Stimulated activated CD4-positive, alpha-beta T cell treated with anti-CD3 and anti-CD28 coated beads, Interleukin-4, amount 100 ng/mL, for 48 hours (primary cell): ENCODE measurements at regions not wholly inside any gene's neighbourhood (a gene's known extent, or its start where the extent isn't known, plus 50 kb on each side); places are given as distances from the start of the nearest gene placed in this dataset.
"Not testable (repeated sequence)": the region's sequence is repeated elsewhere in the genome, so short reads cannot be mapped to it uniquely, and the experiment has no call there.

Source experiments
- DNase-seq, 2 donors: peaks; one replicate each; pipeline ENCODE4 v3.0.0-alpha.2; 2020; ENCODE audit warnings: low read depth in 2 of 2

- DNase-seq: no peak
Observed at GRCh38 chr7:39758234-39758970, 135.0 kb downstream of the RALA start.

GRCh38 chr7:39761449-39761848 lies 138.1 kb downstream of the RALA start:
- no peak for DNase-seq

- not testable (repeated sequence) for DNase-seq
Observed at GRCh38 chr7:39762466-39762865, 139.1 kb downstream of the RALA start.

- not testable (repeated sequence) for DNase-seq
Observed at GRCh38 chr7:39762881-39763280, 139.5 kb downstream of the RALA start.

- not testable (repeated sequence) for DNase-seq
Observed at GRCh38 chr7:39765833-39766232, 142.5 kb downstream of the RALA start.

- not testable (repeated sequence) for DNase-seq
Observed at GRCh38 chr7:39768439-39768838, 145.1 kb downstream of the RALA start.

- not testable (repeated sequence) for DNase-seq
Observed at GRCh38 chr7:39774341-39774851, 151.0 kb downstream of the RALA start.

GRCh38 chr7:39781557-39781956 lies 158.2 kb downstream of the RALA start:
- DNase-seq: not testable (repeated sequence)

GRCh38 chr7:39786440-39786839 lies 163.1 kb downstream of the RALA start:
- not testable (repeated sequence) for DNase-seq

- not testable (repeated sequence) for DNase-seq
Observed at GRCh38 chr7:39791035-39791434, 159.0 kb upstream of the CDK13 start.

GRCh38 chr7:39791911-39792310 lies 158.1 kb upstream of the CDK13 start:
- DNase-seq: not testable (repeated sequence)

- not testable (repeated sequence) for DNase-seq
Observed at GRCh38 chr7:39793026-39793425, 157.0 kb upstream of the CDK13 start.

GRCh38 chr7:39793851-39794250 lies 156.2 kb upstream of the CDK13 start:
- not testable (repeated sequence) for DNase-seq

GRCh38 chr7:39796947-39797346 lies 153.1 kb upstream of the CDK13 start:
- DNase-seq: not testable (repeated sequence)

- not testable (repeated sequence) for DNase-seq
Observed at GRCh38 chr7:39798077-39798476, 152.0 kb upstream of the CDK13 start.

GRCh38 chr7:39808796-39809481 lies 141.1 kb upstream of the CDK13 start:
- DNase-seq: no peak

- no peak for DNase-seq
Observed at GRCh38 chr7:39810204-39810642, 139.8 kb upstream of the CDK13 start.

GRCh38 chr7:39810710-39811109 lies 139.3 kb upstream of the CDK13 start:
- no peak for DNase-seq

GRCh38 chr7:39811161-39811614 lies 138.9 kb upstream of the CDK13 start:
- no peak for DNase-seq

GRCh38 chr7:39816462-39817060 lies 133.5 kb upstream of the CDK13 start:
- DNase-seq: no peak

- DNase-seq: no peak
Observed at GRCh38 chr7:39819514-39819913, 130.5 kb upstream of the CDK13 start.

- DNase-seq: no peak
Observed at GRCh38 chr7:39824456-39825200, 125.4 kb upstream of the CDK13 start.
